ENCODE measurements at regions not wholly inside any gene's neighbourhood (a gene's known extent, or its start where the extent isn't known, plus 50 kb on each side); places are given as distances from the start of the nearest gene placed in this dataset.

- no peak for DNase-seq (ENCODE audit: insufficient read length)
- TF ChIP-seq TAF1 (IDR thresholded peaks at IDR 0.05; ENCODE audit: borderline replicate concordance, low read depth, low read length) (no peak), POLR2A (IDR thresholded peaks at IDR 0.05; ENCODE audit: low read depth, low read length) (no peak), POLR2AphosphoS5 (IDR thresholded peaks at IDR 0.05; ENCODE audit: low read depth, low read length) (no peak)
- no peak for FAIRE-seq
These were observed 494.0 kb downstream of the PDGFC start for GRCh38 chr4:156477636-156478035.

GRCh38 chr4:156476359-156476758, 495.2 kb downstream of the PDGFC start:
- DNase-seq (ENCODE audit: insufficient read length): no peak
- no peak for FAIRE-seq
- no peak for TF ChIP-seq TAF1 (IDR thresholded peaks at IDR 0.05; ENCODE audit: borderline replicate concordance, low read depth, low read length)
- no peak for TF ChIP-seq POLR2AphosphoS5 (IDR thresholded peaks at IDR 0.05; ENCODE audit: low read depth, low read length)
- no peak for TF ChIP-seq POLR2A (IDR thresholded peaks at IDR 0.05; ENCODE audit: low read depth, low read length)

- DNase-seq (ENCODE audit: insufficient read length) (no peak), FAIRE-seq (no peak)
- TF ChIP-seq POLR2A (IDR thresholded peaks at IDR 0.05; ENCODE audit: low read depth, low read length) (no peak), TAF1 (IDR thresholded peaks at IDR 0.05; ENCODE audit: borderline replicate concordance, low read depth, low read length) (no peak), POLR2AphosphoS5 (IDR thresholded peaks at IDR 0.05; ENCODE audit: low read depth, low read length) (no peak)
These were observed 496.3 kb downstream of the PDGFC start for GRCh38 chr4:156475322-156475721.

GRCh38 chr4:156473151-156473550, 498.4 kb downstream of the PDGFC start:
- TF ChIP-seq POLR2AphosphoS5 (IDR thresholded peaks at IDR 0.05; ENCODE audit: low read depth, low read length): no peak
- TF ChIP-seq POLR2A (IDR thresholded peaks at IDR 0.05; ENCODE audit: low read depth, low read length): no peak
- no peak for TF ChIP-seq TAF1 (IDR thresholded peaks at IDR 0.05; ENCODE audit: borderline replicate concordance, low read depth, low read length)
- FAIRE-seq: no peak
- no peak for DNase-seq (ENCODE audit: insufficient read length)

GRCh38 chr4:156472624-156473023, 499.0 kb downstream of the PDGFC start:
- TF ChIP-seq POLR2A (IDR thresholded peaks at IDR 0.05; ENCODE audit: low read depth, low read length): no peak
- TF ChIP-seq POLR2AphosphoS5 (IDR thresholded peaks at IDR 0.05; ENCODE audit: low read depth, low read length): no peak
- no peak for TF ChIP-seq TAF1 (IDR thresholded peaks at IDR 0.05; ENCODE audit: borderline replicate concordance, low read depth, low read length)
- DNase-seq (ENCODE audit: insufficient read length) (no peak), FAIRE-seq (no peak)

- no peak for DNase-seq (ENCODE audit: insufficient read length)
- FAIRE-seq: no peak
- TF ChIP-seq POLR2AphosphoS5 (IDR thresholded peaks at IDR 0.05; ENCODE audit: low read depth, low read length) (no peak), POLR2A (IDR thresholded peaks at IDR 0.05; ENCODE audit: low read depth, low read length) (no peak), TAF1 (IDR thresholded peaks at IDR 0.05; ENCODE audit: borderline replicate concordance, low read depth, low read length) (no peak)
These were observed 505.9 kb upstream of the CTSO start for GRCh38 chr4:156459584-156459983.

- FAIRE-seq (no peak), DNase-seq (ENCODE audit: insufficient read length) (no peak)
- TF ChIP-seq POLR2A (IDR thresholded peaks at IDR 0.05; ENCODE audit: low read depth, low read length) (no peak), TAF1 (IDR thresholded peaks at IDR 0.05; ENCODE audit: borderline replicate concordance, low read depth, low read length) (no peak), POLR2AphosphoS5 (IDR thresholded peaks at IDR 0.05; ENCODE audit: low read depth, low read length) (no peak)
These were observed 503.2 kb upstream of the CTSO start for GRCh38 chr4:156456830-156457229.

- FAIRE-seq (no peak), DNase-seq (ENCODE audit: insufficient read length) (no peak)
These were observed 489.8 kb upstream of the CTSO start for GRCh38 chr4:156443488-156443887.

GRCh38 chr4:156442912-156443311, 489.2 kb upstream of the CTSO start:
- DNase-seq (ENCODE audit: insufficient read length): no peak
- FAIRE-seq: no peak
- TF ChIP-seq TAF1 (IDR thresholded peaks at IDR 0.05; ENCODE audit: borderline replicate concordance, low read depth, low read length): no peak
- TF ChIP-seq POLR2A (IDR thresholded peaks at IDR 0.05; ENCODE audit: low read depth, low read length): no peak
- no peak for TF ChIP-seq POLR2AphosphoS5 (IDR thresholded peaks at IDR 0.05; ENCODE audit: low read depth, low read length)

More at GRCh38 chr4:156443488-156443887, 489.8 kb upstream of the CTSO start:
- no peak for TF ChIP-seq POLR2A (IDR thresholded peaks at IDR 0.05; ENCODE audit: low read depth, low read length)
- no peak for TF ChIP-seq POLR2AphosphoS5 (IDR thresholded peaks at IDR 0.05; ENCODE audit: low read depth, low read length)
- TF ChIP-seq TAF1 (IDR thresholded peaks at IDR 0.05; ENCODE audit: borderline replicate concordance, low read depth, low read length): no peak

GRCh38 chr4:156439576-156440200, 486.0 kb upstream of the CTSO start:
- FAIRE-seq: no peak
- no peak for TF ChIP-seq TAF1 (IDR thresholded peaks at IDR 0.05; ENCODE audit: borderline replicate concordance, low read depth, low read length)
- TF ChIP-seq POLR2A (IDR thresholded peaks at IDR 0.05; ENCODE audit: low read depth, low read length): no peak
- TF ChIP-seq POLR2AphosphoS5 (IDR thresholded peaks at IDR 0.05; ENCODE audit: low read depth, low read length): no peak
- no peak for DNase-seq (ENCODE audit: insufficient read length)

GRCh38 chr4:156437666-156438065, 484.0 kb upstream of the CTSO start:
- FAIRE-seq (no peak), DNase-seq (ENCODE audit: insufficient read length) (no peak)
- TF ChIP-seq TAF1 (IDR thresholded peaks at IDR 0.05; ENCODE audit: borderline replicate concordance, low read depth, low read length): no peak
- TF ChIP-seq POLR2AphosphoS5 (IDR thresholded peaks at IDR 0.05; ENCODE audit: low read depth, low read length): no peak
- no peak for TF ChIP-seq POLR2A (IDR thresholded peaks at IDR 0.05; ENCODE audit: low read depth, low read length)

GRCh38 chr4:156422576-156422975, 468.9 kb upstream of the CTSO start:
- no peak for TF ChIP-seq POLR2AphosphoS5 (IDR thresholded peaks at IDR 0.05; ENCODE audit: low read depth, low read length)
- DNase-seq (ENCODE audit: insufficient read length) (no peak), FAIRE-seq (no peak)
